Germinal center (tissue), 1 donor: ENCODE measurements at regions not wholly inside any gene's neighbourhood (a gene's known extent, or its start where the extent isn't known, plus 50 kb on each side); places are given as distances from the start of the nearest gene placed in this dataset.

ENCODE experiments used
- DNase-seq: peaks from one replicate; pipeline ENCODE4 v3.0.0; 2012; ENCODE audit warnings: mixed read lengths, low spot score

GRCh38 chr16:61596655-61597054 lies 439.6 kb downstream of the CDH8 start:
- no peak for DNase-seq

DNA sequence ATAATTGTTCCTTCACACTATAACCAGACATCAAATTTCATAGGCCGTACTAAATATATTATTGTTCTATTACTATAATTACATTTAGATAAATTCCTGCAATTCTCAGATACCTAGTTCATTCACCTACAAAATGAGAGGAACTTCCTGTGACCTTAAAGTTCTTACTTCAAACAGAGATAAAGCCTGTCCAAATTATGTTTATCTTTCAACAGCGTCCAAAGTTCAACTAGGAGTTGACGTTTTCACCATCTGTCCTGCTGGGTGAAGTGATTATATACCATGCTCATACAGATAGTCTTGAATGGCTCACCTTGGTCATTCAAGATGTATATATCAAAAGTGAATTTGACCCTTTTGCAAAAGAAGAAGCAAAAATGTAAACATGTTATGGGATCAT lies 440.6 kb downstream of the CDH8 start:
- DNase-seq: no peak

GRCh38 chr16:61590577-61590976 lies 445.7 kb downstream of the CDH8 start:
- DNase-seq: no peak

DNA sequence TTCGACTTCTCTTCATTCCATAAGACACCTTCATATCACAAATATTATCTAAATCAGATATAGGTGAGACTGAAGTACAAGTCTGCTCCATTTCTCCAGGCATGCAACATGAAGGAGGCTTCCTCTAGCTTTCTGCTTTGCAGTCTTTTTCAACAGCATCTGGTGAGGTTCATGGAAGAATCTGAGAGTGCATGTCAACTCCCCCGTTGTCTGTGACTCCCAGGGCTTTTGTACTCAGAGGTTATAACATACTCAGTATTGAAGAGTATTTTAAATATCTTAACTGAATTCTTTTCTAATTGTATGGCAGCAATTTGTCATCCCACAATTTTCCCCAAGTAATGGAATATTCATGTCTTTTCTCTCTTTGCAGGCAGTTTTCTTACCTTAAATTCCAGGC lies 448.7 kb downstream of the CDH8 start:
- DNase-seq: no peak

DNA sequence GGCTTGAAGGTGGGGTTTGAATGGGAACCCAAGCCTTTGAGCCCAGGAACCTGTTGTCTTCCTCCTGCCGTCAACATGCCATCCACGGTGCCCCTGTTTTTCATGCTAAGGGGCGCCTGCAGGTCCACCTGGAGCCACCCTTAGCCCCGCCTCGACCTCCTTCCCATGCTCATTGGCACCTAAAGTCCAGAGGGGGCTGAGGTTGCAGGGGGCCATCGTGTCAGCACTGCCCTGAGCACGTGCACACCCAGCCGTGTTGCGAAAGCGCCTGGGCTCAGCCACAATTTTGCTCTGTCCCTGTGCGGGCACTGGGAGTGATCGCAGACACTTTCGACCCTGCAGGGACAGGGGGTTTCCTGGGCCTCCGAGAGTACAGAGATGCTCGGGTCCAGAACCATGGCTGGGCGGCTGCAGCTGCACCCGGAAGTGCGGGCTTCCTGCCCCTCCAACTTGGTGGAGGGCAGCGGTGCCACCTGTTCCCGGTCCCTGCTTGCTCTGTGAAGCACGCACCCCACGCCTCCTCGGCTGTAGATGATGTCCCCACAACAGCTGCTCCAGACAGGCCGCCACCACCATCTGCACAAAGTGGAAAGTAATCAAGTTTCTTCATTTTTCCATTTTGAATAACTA lies 454.7 kb downstream of the CDH8 start:
- DNase-seq: no peak

DNA sequence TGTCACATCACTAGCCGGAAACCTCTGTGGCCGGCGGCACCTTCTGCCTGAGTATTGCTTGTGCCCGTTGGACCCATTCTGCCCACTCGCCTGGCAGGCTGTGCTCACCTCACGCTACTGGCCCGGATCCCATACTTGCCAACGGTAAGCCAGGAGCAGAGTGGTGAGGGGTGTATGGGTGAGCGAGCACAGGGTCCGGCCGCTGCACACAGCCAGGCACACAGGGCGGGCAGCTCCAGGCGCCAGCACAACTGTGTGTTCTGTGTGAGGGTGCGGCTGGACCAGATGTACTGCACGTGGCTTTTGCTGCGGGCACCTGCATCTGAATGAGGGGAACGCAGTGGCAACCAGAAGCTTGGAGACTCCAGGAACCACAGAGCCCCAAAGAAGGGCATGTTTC lies 455.7 kb downstream of the CDH8 start:
- no peak for DNase-seq

DNA sequence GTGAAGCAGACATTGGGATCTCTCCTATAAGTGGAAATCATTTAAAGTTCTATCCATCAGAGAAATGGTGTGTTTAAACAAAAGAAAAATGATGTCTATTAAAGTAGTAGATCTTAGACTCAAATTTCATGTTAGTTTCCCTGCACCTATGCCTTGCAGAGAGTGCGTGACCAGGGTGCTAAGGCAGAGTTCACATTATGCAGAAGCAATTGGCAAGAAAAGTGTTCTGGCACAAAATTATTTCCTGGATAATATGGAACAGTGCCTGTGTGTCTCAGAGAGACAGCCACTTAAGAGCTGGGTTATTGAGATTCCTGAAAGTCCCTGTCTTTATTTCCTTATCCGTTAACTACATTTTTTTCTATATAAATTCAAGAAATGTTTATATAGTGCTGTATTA lies 457.0 kb downstream of the CDH8 start:
- DNase-seq: no peak

GRCh38 chr16:61576476-61576875 lies 459.8 kb downstream of the CDH8 start:
- no peak for DNase-seq

DNA sequence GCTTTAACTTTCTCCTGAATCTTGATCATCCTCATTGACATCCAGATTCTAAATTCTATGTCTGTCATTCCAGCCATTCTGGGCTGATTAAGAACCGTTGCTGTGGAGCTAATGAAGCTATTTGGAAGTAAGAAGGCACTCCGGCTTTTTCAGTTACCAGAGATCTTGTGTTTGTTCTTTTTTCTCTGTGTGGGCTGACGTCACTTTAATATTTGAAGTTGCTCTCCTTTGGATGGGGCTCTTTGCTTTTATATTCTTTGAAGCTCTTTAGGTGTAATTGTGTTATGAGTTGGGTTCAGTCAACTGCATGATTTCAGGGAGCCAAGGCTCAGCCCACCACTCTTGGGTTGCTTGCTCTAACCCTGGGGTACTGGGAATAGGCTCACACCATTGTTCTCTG lies 460.6 kb downstream of the CDH8 start:
- no peak for DNase-seq

DNA sequence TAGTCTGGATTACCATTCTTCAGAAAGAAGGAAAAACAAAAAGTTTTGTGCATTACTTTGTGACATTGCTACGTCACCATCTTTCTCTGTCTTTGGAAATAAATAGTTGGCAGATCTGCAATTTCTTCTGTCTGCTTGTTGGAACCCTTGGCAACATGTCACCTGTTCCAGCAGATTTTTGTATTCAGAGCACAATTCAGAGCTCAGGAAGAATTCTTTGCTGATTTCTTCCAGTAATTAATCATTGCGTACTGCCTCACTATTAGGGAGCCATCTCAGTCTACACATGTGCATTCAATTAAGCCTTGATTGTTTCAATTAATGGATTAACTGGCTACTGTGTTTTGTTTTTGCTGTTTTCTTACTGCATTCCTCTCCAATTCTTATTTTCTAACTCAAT lies 467.2 kb downstream of the CDH8 start:
- no peak for DNase-seq

DNA sequence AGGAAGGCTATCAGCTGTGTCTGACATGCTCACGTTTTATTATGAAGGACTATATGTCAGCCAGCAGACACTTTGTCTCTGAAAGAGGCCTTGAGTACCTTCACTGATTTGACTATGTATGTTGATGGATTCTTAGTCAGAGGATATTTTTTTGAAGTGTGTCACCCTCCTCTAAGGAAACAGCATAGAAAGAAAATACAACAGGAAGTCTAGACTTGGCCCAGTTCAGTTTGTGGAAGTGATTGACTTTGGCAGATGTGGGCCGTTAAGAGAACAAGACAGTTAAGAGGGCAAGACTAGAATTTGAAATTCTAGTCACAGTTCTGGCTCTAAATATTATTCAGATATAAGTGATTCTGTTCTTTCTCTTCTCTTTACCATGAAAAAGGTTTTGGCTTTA lies 471.5 kb downstream of the CDH8 start:
- DNase-seq: no peak

DNA sequence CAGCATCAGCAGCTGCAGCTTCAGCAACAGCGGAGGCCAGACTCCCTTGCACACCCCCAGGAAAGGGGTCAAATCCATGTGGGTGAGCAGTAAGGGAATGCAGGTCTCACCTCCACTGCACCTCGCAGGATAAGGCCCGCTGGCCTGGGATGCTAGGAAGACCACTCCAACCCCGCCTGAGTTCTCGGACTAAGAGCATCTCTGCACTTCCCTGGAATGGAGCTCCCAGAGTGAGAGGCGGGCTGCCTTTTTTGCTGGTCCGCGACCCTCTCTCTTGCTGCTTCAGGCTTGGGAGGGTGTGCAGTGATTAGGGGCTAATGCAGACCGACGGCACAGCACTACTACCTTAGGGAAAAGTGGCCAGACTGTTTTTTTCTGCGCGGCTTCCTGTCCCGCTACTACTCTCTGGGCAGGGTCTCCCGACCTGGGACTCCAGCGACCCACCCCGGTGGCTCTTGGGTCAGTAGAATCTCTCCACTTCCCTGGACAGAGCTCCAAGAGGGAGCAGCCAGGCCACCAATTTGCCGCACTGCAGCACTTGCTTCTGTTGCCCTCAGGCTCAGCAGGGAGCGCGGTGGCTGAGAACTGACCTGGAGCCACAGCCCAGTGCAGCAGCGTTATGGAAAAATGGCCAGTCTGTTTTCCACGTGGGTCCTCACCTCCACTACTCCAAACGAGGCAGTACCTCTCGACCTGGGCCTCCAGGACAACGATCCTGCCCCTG lies 480.4 kb downstream of the CDH8 start:
- DNase-seq: no peak

- DNase-seq: no peak
Measured at GRCh38 chr16:61549327-61549726, 486.9 kb downstream of the CDH8 start.

- no peak for DNase-seq
Measured at GRCh38 chr16:61547626-61548025, 488.6 kb downstream of the CDH8 start.

DNA sequence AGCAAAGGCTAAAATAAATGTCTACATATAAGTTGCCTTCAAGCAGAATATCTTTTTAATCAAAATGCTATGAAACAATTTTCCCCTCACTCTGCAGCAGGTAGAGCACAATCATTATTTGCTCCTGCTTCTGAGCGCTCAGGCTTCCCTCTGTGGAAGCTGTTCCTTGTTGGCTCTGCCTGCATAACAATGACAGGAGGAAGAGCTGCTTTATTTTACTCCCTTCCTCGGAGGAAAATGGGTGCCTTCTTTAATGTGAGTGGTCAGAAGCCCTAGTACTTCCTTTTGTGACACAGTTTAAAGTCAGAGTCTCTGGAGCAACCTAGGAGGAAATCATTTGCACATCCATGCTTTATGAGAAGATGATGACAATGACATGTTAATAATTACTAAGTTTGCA lies 492.1 kb downstream of the CDH8 start:
- DNase-seq: no peak

GRCh38 chr16:61540216-61540615 lies 496.0 kb downstream of the CDH8 start:
- no peak for DNase-seq

- no peak for DNase-seq
Measured at GRCh38 chr16:61530697-61531096, 505.5 kb downstream of the CDH8 start.

DNA sequence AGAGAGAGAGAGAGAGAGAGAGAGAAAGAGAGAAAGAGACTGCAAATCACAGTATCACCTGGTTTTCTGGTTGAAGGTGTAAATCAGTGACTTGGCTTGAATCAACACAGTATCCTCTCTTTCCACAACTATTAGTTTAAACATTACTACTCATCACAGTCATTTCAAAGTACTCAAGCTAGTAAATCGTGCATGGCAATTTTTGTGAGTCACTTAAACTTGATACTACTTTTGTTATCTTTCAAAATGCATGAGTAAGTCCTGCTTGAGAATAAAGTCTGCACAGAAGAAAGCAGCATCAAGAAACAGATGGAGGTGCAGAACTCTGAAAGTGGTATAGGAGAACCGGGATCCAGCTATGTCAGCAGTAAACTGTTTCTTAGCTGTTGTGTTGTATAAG lies 535.4 kb downstream of the CDH8 start:
- no peak for DNase-seq

GRCh38 chr16:61480250-61480649 lies 556.0 kb downstream of the CDH8 start:
- DNase-seq: no peak

- DNase-seq: no peak
Measured at GRCh38 chr16:61471737-61472136, 564.5 kb downstream of the CDH8 start.

GRCh38 chr16:61471023-61471422 lies 565.2 kb downstream of the CDH8 start:
- no peak for DNase-seq

DNA sequence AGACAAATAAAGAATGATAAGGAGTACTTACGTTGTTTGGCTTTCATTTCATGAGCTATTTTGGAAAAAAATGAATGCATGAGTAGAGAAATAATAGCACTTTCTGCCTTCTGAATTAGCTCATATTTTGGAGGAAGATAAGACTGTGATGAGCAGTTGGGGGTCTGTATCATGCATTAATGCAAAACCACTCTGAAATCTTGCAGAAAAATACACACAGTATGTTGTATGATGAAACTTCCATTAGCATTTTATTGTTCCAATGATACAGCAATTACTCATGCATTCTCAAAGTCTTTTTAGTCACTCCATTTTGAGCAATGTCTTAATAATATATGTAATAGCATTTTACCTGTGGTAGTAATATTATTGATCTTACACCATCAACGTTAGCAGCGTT lies 571.0 kb downstream of the CDH8 start:
- no peak for DNase-seq

DNA sequence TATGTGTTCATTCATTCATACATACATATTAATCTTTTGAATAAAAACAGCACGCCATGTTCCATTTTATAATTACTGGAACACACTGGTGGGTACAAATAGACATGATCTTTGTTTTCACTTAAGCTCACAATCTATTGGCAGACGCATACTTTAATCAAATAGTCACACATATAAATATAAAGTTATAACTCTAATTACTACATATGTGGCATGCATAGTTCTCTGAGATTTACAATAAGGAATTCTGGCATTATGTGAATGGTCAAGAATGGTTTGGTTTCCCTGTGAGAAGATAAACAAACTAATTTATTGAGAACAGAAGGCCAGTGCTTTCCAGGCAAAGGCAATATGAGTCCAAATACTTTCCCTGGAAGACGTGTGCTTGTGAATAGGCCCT lies 576.2 kb downstream of the CDH8 start:
- no peak for DNase-seq

DNA sequence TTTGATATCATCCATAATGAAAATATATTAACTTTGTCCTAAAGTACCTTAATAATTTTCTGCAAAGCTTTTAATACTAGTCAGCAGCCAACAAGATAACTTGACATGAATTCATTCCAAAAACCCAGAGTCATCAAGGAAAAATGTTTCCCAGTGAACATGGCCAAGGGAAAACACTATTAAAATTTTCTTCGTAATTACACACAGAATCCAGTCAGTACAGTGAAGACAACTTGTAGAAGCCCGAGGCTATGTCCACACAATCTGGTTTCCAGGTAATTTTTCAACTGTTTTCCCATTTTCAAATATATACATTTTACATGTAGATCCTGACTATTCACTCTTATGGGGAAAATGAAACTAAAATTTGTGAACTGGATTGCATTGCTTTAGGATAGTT lies 600.9 kb downstream of the CDH8 start:
- DNase-seq: no peak
